GM19463 (cell line): ENCODE measurements at regions not wholly inside any gene's neighbourhood (a gene's known extent, or its start where the extent isn't known, plus 50 kb on each side); places are given as distances from the start of the nearest gene placed in this dataset.
"Not testable (repeated sequence)": the region's sequence is repeated elsewhere in the genome, so short reads cannot be mapped to it uniquely, and the experiment has no call there.

Source experiments
- ATAC-seq: cut with Tn5 transposase; IDR thresholded peaks from one replicate; pipeline ENCODE4 v1.9.1; 2021; ENCODE audit warnings: mild to moderate bottlenecking, moderate library complexity; ENCODE audit not compliant: unreplicated experiment

- no peak for ATAC-seq
Observed at GRCh38 chr17:71779482-71779881, 341.3 kb upstream of the SOX9 start.

- no peak for ATAC-seq
Observed at GRCh38 chr17:71780596-71780995, 340.2 kb upstream of the SOX9 start.

GRCh38 chr17:71782021-71782420, 338.8 kb upstream of the SOX9 start:
- not testable (repeated sequence) for ATAC-seq

DNA sequence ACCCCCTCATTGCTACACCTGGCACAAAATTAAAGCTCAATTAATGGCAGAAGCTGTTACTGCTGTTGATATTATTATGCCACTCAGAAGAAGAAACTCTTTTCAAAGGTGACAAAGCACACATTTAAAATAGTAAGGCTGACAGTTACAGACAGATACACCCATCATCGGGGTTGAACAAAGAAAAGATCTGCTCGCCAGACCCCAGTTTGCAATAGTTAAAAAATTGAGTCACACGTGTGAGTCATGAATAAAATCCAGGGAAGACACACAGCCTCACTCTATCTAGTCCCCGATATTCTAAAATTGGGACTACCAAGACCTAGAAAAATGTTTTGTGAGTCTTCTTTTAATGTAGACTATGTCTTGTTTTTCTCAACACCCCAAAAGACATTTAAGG, 330.0 kb upstream of the SOX9 start:
- ATAC-seq = no peak

GRCh38 chr17:71791311-71791710, 329.5 kb upstream of the SOX9 start:
- ATAC-seq = no peak

GRCh38 chr17:71792966-71793365, 327.9 kb upstream of the SOX9 start:
- ATAC-seq = no peak

DNA sequence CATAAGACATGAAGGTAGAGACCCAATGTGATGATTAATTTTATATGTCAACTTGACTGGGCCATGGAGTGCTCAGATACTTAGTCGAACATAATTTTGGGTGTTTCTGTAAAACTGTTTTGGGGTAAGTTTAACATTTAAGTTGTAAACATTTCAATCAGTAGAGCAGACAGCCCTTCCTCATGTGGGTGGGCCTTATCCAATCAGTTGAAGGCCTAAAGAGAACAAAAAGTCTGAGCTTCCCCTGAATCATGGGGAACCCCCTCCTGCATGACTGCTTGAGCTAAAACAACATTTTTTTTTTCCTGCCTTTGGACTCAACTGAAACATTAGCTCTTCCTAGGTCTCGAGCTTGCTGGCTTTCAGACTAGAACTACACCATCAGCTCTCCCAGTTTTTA, 327.3 kb upstream of the SOX9 start:
- ATAC-seq = no peak

GRCh38 chr17:71798701-71799100, 322.1 kb upstream of the SOX9 start:
- ATAC-seq = no peak

GRCh38 chr17:71799657-71800056, 321.2 kb upstream of the SOX9 start:
- no peak for ATAC-seq

- ATAC-seq = no peak
Observed at GRCh38 chr17:71801301-71801700, 319.5 kb upstream of the SOX9 start.

- no peak for ATAC-seq
Observed at GRCh38 chr17:71802663-71803062, 318.2 kb upstream of the SOX9 start.

DNA sequence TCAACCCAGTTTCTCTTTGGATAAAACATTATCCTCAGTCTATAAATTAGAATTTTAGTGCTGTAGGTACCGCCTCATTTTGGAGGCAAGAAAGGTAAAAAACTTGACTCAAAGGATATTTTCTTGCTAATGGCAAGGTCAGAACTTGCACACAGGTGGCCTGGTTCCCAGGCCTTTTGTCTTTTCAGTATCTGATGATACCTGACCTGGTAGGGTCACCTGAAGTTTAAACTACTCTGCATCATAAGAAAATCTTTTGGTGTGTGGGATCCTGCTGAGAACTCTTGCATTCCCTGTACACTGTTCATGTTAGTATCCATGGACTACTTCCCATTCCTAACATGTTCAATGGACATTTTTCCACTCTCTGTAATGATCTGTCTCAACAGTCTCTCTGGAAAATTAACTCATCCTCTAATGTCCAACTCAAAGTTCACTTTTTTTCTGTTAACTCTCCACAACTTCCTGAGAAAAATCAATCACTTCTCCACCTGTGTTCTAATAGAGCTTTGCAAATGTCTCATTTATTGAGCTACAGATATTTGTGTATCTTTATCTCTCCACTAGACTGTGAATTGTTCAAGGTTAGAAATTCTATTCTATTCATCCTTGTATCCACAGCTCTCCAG, 317.1 kb upstream of the SOX9 start:
- no peak for ATAC-seq

DNA sequence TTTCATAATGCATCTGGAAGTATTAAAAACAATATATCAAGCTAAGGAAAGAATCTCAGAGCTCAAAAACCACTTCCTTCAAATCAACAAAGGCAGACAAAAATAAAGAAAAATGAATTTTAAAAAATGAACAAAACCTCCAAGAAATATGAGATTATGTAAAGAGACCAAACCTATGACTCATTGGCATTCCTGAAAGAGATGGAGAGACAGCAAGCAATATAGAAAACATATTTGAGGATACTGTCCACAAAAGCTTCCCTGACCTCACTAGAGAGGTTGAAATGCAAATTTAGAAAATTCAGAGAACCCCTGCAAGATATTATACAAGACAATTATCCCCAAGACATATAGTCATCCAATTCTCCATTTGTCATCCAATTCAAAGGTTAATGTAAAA, 311.3 kb upstream of the SOX9 start:
- no peak for ATAC-seq

GRCh38 chr17:71813861-71814260, 307.0 kb upstream of the SOX9 start:
- ATAC-seq = not testable (repeated sequence)

GRCh38 chr17:71821511-71821910, 299.3 kb upstream of the SOX9 start:
- no peak for ATAC-seq

DNA sequence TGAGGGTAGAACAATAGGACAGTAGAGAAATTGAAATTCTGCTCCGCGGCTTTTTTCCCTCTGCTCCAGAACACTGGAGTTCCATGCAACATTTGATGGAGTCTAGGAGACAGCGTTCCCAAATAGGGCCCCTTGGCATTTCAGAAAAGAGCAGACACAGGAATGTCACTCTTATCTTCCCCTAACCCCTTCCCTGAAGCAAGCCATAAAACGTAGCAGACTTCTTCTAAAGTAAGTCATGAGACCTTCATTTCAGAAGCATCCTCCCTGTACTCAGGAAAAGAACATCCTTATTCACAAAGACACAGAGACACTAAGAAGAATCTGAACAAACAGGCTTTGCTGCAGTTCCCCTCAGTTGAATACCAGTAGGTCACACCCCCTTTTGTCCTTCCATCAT, 296.1 kb upstream of the SOX9 start:
- no peak for ATAC-seq

DNA sequence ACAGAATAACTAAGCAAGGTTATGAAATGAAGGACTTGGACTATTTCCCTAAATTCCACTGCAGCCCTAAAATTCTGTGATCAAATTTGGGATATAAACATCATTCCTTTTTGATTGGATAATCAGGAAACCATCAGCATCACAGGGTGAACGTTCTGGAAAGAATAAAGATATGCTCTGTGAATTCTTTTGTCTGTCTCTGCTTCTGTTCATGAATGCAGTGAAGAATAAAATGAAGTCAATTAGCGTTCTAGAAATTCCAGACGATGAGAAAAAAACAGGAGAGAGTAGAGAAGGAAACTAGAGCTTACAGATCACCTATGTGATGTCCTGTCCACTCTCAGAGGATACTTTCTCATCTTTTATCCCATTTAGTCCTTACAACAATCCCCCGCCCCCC, 295.1 kb upstream of the SOX9 start:
- ATAC-seq = no peak

DNA sequence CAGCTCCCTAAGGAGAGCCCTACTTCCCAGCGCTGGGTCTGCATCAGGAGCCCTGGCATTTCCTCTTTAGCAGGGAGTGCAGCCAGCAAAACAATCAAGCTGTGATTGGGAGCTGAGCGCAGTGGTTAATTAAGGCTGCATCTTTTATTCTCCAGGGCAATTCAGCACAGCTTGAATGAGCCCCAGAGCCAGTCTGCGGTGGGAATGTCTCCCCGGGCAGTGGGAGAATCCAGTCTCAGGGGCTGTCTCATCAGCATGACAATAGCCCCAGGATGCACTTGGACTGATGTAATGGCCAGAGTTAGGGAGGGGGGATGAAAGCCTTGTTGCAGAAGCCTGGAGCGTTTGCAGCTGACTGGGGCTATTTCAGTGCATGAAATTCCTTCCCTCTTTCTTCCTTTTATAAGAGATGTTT, 292.6 kb upstream of the SOX9 start:
- ATAC-seq = no peak

- ATAC-seq = no peak
Observed at GRCh38 chr17:71830866-71831265, 290.0 kb upstream of the SOX9 start.

DNA sequence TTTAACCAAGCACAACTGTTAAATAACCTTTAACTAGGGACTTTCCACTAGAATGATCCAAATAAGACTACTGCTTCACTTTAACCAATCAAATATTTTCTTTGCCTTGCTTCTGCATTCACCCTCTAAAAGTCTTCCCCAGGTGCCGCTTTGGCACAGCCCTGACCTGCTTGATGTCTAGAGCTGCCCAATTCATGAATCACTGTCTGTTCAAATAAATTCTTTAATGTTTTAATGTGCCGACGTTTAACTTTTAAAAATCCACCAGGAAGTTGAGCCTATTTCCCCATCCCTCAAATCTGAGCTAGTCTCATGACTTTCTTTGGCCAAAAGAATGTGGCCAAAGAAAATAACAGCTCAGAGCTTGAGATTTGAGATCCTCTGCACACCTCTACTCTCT, 277.8 kb upstream of the SOX9 start:
- ATAC-seq = no peak

DNA sequence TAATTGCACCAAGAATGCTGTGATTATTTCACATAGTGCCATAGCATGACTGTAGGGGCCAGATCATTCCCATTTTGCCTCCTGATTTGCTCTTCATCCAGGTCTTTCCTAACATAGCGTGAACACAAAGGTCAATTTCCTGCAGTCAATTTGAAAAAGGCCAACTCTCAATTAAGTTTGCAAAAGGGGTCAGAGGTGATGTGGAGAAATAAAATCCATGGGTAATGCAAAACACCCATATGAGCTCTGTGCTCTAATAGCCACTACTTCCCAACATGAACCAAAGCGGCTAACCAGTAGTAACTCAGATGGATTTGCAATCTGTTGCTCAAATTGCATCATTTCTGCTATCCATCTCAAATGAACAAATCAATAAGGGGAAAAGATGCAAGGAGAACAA, 275.5 kb upstream of the SOX9 start:
- no peak for ATAC-seq

GRCh38 chr17:71846561-71847110, 274.2 kb upstream of the SOX9 start:
- ATAC-seq = no peak
